HepG2 (cell line): ENCODE measurements at regions not wholly inside any gene's neighbourhood (a gene's known extent, or its start where the extent isn't known, plus 50 kb on each side); places are given as distances from the start of the nearest gene placed in this dataset.

ENCODE experiments used
- ATAC-seq: fragments of 200-7000 bp; cut with Tn5 transposase; 3 replicates; pipeline ENCODE4 v1.9.1; 2020; ENCODE audit warnings: mild to moderate bottlenecking, moderate library complexity
- BruUV-seq: library from RNA; stranded (reverse); fragments of 400-500 nt; replicated peaks from 2 replicates; lab custom pipeline; 2021; lab: Mats Ljungman, UMichigan
- CTCF ChIA-PET: fragments of 300-600 bp; formaldehyde crosslinking; extraction: SDS; loops from one replicate; lab custom pipeline; 2021; ENCODE audit warnings: low total read pairs, inconsistent platforms, low intra/inter-chr PET ratio; lab: Yijun Ruan, JAX
- POLR2A ChIA-PET: fragments of 350-600 bp; sonication (Branson Sonifier 250); formaldehyde crosslinking; loops from one replicate; lab custom pipeline; 2020; ENCODE audit warnings: antibody characterized with exemption, inconsistent platforms; lab: Yijun Ruan, JAX
- DNase-seq: peaks from one replicate; pipeline ENCODE4 v3.0.0-alpha.2; 2015; ENCODE audit warnings: low spot score
- FAIRE-seq: peaks from 3 replicates; lab custom pipeline; 2011; peaks lifted over from hg19 to GRCh38; lab: Jason Lieb, UNC
- H2AFZ ChIP-seq: one replicate; pipeline ENCODE4 v1.6.1; 2011; ENCODE audit warnings: low read length, inconsistent platforms
- H3K27ac ChIP-seq: fragments of 300-600 bp; 3 replicates; pipeline ENCODE4 v1.8.0; 2011; ENCODE audit warnings: mixed run types, mild to moderate bottlenecking, mixed read lengths, low read length, inconsistent platforms; ENCODE audit not compliant: insufficient read depth; ENCODE audit errors: extremely low read length
- H3K27me3 ChIP-seq, 2 experiments: fragments of 200-600 bp in 1 of 2; 2 replicates in 1 of 2; 3 replicates in 1 of 2; pipeline versions ENCODE4 v1.6.0 to v1.8.0; 2011; ENCODE audit warnings: low read length in 2 of 2, mild to moderate bottlenecking in 2 of 2, moderate library complexity in 2 of 2, inconsistent platforms in 1 of 2; ENCODE audit not compliant: insufficient read depth in 2 of 2, control insufficient read depth in 1 of 2
- H3K36me3 ChIP-seq, 2 experiments: fragments of 200-600 bp in 1 of 2; replicated peaks in 1 of 2; 2 replicates in 1 of 2; 3 replicates in 1 of 2; pipeline versions ENCODE4 v1.5.1 to v1.8.0; 2011; ENCODE audit warnings: low read length in 2 of 2, inconsistent platforms in 1 of 2; ENCODE audit not compliant: insufficient read depth in 2 of 2, control insufficient read depth in 1 of 2
- H3K4me1 ChIP-seq: 2 replicates; pipeline ENCODE4 v1.5.1; 2012; ENCODE audit warnings: low read length, inconsistent platforms; ENCODE audit not compliant: insufficient read depth
- H3K4me2 ChIP-seq: 2 replicates; pipeline ENCODE4 v1.6.0; 2011; ENCODE audit warnings: low read depth, low read length, inconsistent platforms
- H3K4me3 ChIP-seq, 3 experiments: fragments of 200-600 bp in 1 of 3; sonication (generic), shearing (Covaris generic) in 1 of 3; replicated peaks in 1 of 3; 2 replicates each; pipeline ENCODE4 v1.5.1; 2011 to 2016; ENCODE audit warnings: low read length in 3 of 3, inconsistent platforms in 2 of 3, low read depth in 2 of 3, mild to moderate bottlenecking in 2 of 3, control low read depth in 1 of 3, mixed read lengths in 1 of 3; ENCODE audit not compliant: insufficient read depth in 1 of 3
- H3K79me2 ChIP-seq: one replicate; pipeline ENCODE4 v1.6.1; 2011; ENCODE audit warnings: low read length, inconsistent platforms; ENCODE audit not compliant: insufficient read depth
- H3K9ac ChIP-seq: 2 replicates; pipeline ENCODE4 v1.6.0; 2011; ENCODE audit warnings: mild to moderate bottlenecking, low read depth, low read length, inconsistent platforms; ENCODE audit not compliant: insufficient read depth
- H3K9me3 ChIP-seq: 2 replicates; pipeline ENCODE4 v1.5.1; 2012; ENCODE audit warnings: mild to moderate bottlenecking, low read length
- H4K20me1 ChIP-seq: 2 replicates; pipeline ENCODE4 v1.6.0; 2011; ENCODE audit warnings: inconsistent platforms, mild to moderate bottlenecking, low read length, moderate library complexity; ENCODE audit not compliant: insufficient read depth
- GLI4 ChIP-seq: sonication (generic); formaldehyde crosslinking; IDR thresholded peaks from 2 replicates; pipeline ENCODE4 v1.5.1; 2020; ENCODE audit warnings: missing genetic modification reagents, mild to moderate bottlenecking, moderate library complexity, borderline replicate concordance
- HNRNPH1 ChIP-seq: fragments of 200-400 bp; formaldehyde crosslinking; optimal IDR thresholded peaks from 2 replicates; pipeline ENCODE3; 2017; ENCODE audit warnings: mild to moderate bottlenecking, low read depth, low read length
- SNAPC2 ChIP-seq: sonication (generic); formaldehyde crosslinking; IDR thresholded peaks from 2 replicates; pipeline ENCODE4 v1.8.1; 2022; ENCODE audit warnings: mild to moderate bottlenecking, missing genetic modification reagents
- TEAD2 ChIP-seq: sonication (generic); formaldehyde crosslinking; IDR thresholded peaks from 2 replicates; pipeline ENCODE4 v1.9.0; 2021; ENCODE audit warnings: missing genetic modification reagents
- ZSCAN20 ChIP-seq: sonication (generic); formaldehyde crosslinking; IDR thresholded peaks from 2 replicates; pipeline ENCODE4 v1.4.0; 2020; ENCODE audit warnings: missing genetic modification reagents, mild to moderate bottlenecking, borderline replicate concordance
- WGBS: methylation state at CpG from one replicate; pipeline ENCODE4 v1.1.6; 2017; ENCODE audit warnings: low lambda C conversion rate; 5-methylcytosine and 5-hydroxymethylcytosine counted together
- in situ Hi-C: cut with HindIII; loops from 2 replicates; pipeline ENCODE4 v1.10.0; 2017; ENCODE audit warnings: low pct_unique_long_range_greater_than_20kb; ENCODE audit not compliant: extremely low pct_ligation_motif_present
- intact Hi-C: fragments of 100-400 bp; cut with micrococcal nuclease; formaldehyde crosslinking; loops from one replicate; pipeline ENCODE4 v1.10.0; 2022; ENCODE audit not compliant: unreplicated experiment
- TF ChIP-seq, protein P1 (sequence below): sonication (generic); formaldehyde crosslinking; IDR thresholded peaks from 2 replicates; pipeline ENCODE4 v1.4.0; 2020; ENCODE audit warnings: missing genetic modification reagents
- TF ChIP-seq, protein P2 (sequence below): sonication (generic); formaldehyde crosslinking; IDR thresholded peaks from 2 replicates; pipeline ENCODE4 v1.5.1; 2020; ENCODE audit warnings: missing genetic modification reagents, mild to moderate bottlenecking, borderline replicate concordance
- TF ChIP-seq, protein P3 (sequence below): sonication (generic); formaldehyde crosslinking; IDR thresholded peaks from 2 replicates; pipeline ENCODE4 v1.4.0; 2020; ENCODE audit warnings: missing genetic modification reagents, borderline replicate concordance

DNA sequence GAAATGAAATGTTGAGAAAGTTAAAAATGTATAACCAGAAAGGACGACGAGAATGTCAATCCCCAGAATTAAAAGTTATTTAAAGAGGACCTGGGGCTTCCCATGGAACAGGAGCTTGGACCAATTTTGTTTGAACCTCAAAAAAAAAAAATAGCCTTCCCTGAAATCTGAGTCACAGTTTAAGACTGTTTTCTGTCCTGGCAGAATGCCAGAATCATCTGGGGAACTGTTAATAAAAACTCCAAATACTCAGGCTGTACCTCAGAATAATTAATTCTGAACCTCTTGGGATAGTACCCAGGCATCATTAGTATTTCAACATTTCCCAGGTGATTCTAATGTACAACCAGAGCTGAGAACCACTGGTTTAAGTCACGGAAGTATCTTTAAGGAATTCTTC lies 102.2 kb upstream of the SLCO6A1 start:
- Histone ChIP-seq H4K20me1 (no peaks in the 10 kb centered on the region), H3K9ac (no peak overlapping the region), H2AFZ (no peak overlapping the region), H3K9me3 (no peaks in the 10 kb centered on the region), H3K27ac (no peak overlapping the region), H3K4me1 (no peaks in the 10 kb centered on the region), H3K4me3 (no peak overlapping the region), H3K27me3 (no peaks in the 10 kb centered on the region), H3K4me2 (no peak overlapping the region), H3K36me3 (no peaks in the 10 kb centered on the region), H3K79me2 (no peaks in the 10 kb centered on the region)
- FAIRE-seq, result no peak
- WGBS, result 4% methylated on average over 3 of the region's 3 CpGs
- intact Hi-C loops, result no loop called here
- TF ChIP-seq ZSCAN20 (CRISPR knock-in tag), result no peak
- TF ChIP-seq GLI4, result no peak
- TF ChIP-seq, protein P1, sequence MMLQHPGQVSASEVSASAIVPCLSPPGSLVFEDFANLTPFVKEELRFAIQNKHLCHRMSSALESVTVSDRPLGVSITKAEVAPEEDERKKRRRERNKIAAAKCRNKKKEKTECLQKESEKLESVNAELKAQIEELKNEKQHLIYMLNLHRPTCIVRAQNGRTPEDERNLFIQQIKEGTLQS (CRISPR knock-in tag), result no peak
- no peak for TF ChIP-seq SNAPC2 (CRISPR knock-in tag)
- TF ChIP-seq HNRNPH1, result no peak
- TF ChIP-seq, protein P2, sequence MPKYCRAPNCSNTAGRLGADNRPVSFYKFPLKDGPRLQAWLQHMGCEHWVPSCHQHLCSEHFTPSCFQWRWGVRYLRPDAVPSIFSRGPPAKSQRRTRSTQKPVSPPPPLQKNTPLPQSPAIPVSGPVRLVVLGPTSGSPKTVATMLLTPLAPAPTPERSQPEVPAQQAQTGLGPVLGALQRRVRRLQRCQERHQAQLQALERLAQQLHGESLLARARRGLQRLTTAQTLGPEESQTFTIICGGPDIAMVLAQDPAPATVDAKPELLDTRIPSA (CRISPR knock-in tag), result no peak
- TF ChIP-seq, protein P3, sequence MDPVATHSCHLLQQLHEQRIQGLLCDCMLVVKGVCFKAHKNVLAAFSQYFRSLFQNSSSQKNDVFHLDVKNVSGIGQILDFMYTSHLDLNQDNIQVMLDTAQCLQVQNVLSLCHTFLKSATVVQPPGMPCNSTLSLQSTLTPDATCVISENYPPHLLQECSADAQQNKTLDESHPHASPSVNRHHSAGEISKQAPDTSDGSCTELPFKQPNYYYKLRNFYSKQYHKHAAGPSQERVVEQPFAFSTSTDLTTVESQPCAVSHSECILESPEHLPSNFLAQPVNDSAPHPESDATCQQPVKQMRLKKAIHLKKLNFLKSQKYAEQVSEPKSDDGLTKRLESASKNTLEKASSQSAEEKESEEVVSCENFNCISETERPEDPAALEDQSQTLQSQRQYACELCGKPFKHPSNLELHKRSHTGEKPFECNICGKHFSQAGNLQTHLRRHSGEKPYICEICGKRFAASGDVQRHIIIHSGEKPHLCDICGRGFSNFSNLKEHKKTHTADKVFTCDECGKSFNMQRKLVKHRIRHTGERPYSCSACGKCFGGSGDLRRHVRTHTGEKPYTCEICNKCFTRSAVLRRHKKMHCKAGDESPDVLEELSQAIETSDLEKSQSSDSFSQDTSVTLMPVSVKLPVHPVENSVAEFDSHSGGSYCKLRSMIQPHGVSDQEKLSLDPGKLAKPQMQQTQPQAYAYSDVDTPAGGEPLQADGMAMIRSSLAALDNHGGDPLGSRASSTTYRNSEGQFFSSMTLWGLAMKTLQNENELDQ (CRISPR knock-in tag), result no peak
- TF ChIP-seq TEAD2, result no peak
- BruUV-seq, result no TSS peak
- in situ Hi-C loops, result no loop called here
- ChIA-PET POLR2A (no interaction called here), CTCF (no interaction called here)
- no peak for DNase-seq
- no peak for ATAC-seq
